Astrocyte of the cerebellum (primary cell): ENCODE measurements at regions not wholly inside any gene's neighbourhood (a gene's known extent, or its start where the extent isn't known, plus 50 kb on each side); places are given as distances from the start of the nearest gene placed in this dataset.

Experiments
- DNase-seq: peaks from one replicate; pipeline ENCODE4 v3.0.0-alpha.2; 2011; ENCODE audit warnings: low read depth
- H3K4me3 ChIP-seq: 2 replicates; pipeline ENCODE4 v1.5.1; 2011; ENCODE audit warnings: mild to moderate bottlenecking, low read depth, low read length, moderate library complexity
- in situ Hi-C: cut with HindIII; loops from 2 replicates; pipeline ENCODE4 v1.10.0; 2017; ENCODE audit warnings: low sequenced_read_pairs
- TF ChIP-seq, protein P1 (sequence below): IDR thresholded peaks from 2 replicates; pipeline ENCODE4 v1.5.1; 2012; ENCODE audit warnings: low read length, low read depth, moderate library complexity, mild to moderate bottlenecking; ENCODE audit errors: missing control alignments

DNA sequence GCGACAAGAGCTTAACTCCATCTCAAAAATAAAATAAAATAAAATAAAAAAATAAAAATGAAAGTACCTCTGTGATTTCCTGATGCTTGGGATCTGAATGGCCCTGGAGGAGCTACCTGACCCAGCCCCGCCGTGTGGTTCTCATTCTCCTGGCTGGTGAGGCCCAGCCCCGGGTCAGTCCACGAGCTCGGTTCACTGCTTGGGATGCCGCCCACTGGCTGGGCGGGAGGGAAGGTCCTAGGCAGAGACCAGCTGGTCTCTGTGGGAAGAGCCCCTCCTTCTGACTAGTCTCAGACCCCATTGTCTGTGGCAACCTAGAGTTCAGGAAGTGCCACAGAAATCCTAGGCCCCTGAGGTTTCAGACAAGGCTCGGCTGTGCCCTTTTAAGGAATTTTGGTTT, 55.1 kb upstream of the DLGAP1 start:
- in situ Hi-C loops, result no loop called here
- DNase-seq, result no peak
- TF ChIP-seq, protein P1, sequence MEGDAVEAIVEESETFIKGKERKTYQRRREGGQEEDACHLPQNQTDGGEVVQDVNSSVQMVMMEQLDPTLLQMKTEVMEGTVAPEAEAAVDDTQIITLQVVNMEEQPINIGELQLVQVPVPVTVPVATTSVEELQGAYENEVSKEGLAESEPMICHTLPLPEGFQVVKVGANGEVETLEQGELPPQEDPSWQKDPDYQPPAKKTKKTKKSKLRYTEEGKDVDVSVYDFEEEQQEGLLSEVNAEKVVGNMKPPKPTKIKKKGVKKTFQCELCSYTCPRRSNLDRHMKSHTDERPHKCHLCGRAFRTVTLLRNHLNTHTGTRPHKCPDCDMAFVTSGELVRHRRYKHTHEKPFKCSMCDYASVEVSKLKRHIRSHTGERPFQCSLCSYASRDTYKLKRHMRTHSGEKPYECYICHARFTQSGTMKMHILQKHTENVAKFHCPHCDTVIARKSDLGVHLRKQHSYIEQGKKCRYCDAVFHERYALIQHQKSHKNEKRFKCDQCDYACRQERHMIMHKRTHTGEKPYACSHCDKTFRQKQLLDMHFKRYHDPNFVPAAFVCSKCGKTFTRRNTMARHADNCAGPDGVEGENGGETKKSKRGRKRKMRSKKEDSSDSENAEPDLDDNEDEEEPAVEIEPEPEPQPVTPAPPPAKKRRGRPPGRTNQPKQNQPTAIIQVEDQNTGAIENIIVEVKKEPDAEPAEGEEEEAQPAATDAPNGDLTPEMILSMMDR, result no peak
- no peak overlapping the region for H3K4me3 ChIP-seq
